ENCODE measurements at regions not wholly inside any gene's neighbourhood (a gene's known extent, or its start where the extent isn't known, plus 50 kb on each side); places are given as distances from the start of the nearest gene placed in this dataset.

- TF ChIP-seq CTCF (IDR thresholded peaks at IDR 0.05 in 4 of 5, conservative IDR thresholded peaks at IDR 0.05 in 1 of 5) (no peak), POLR2A (IDR thresholded peaks at IDR 0.05) (no peak)
Measured at GRCh38 chr5:56340196-56340980, 107.3 kb upstream of the ANKRD55 start.

Measured in gastrocnemius medialis (tissue), 4 donors.